Hepatic stellate cell (primary cell): ENCODE measurements at regions not wholly inside any gene's neighbourhood (a gene's known extent, or its start where the extent isn't known, plus 50 kb on each side); places are given as distances from the start of the nearest gene placed in this dataset.

Experiments used
- DNase-seq: peaks from one replicate; pipeline ENCODE4 v3.0.0; 2011; ENCODE audit warnings: low spot score

DNA sequence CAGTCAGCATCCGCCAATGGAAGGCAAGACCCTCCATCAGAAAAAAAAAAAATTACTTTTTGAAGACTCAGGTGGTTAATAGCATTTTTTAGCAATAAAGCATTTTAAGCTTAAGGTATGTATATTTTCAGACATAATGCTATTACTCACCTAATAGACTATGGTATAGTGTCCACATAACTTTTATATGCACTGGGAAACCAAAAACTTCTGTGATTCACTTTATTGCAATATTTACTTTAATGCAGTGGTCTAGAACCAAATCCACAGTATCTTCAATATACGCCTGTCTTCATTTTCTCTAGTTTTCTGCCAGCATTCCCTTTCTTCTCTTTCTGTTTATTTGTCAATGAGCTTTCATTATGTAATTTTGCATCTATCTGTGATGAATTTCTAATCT is 418.1 kb downstream of the SLITRK6 start:
- no peak for DNase-seq

DNA sequence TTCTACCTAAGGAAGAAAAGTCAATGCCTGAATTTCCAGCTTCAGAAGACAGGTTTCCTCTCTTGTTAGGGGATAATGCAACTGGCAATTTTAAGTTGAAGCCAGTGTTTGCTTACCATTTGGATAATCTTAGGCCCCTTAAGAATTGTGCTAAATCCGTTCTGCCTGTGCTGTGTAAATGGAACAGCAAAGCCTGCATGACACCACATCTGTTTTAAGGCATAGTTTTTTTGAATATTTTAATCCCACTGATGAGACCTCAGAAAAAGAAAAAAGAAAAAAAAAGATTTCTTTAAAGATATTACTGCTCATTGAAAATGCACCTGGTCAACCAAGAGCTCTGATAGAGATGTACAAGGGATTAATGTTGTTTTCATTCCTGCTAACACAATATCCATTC is 419.2 kb downstream of the SLITRK6 start:
- DNase-seq = no peak

DNA sequence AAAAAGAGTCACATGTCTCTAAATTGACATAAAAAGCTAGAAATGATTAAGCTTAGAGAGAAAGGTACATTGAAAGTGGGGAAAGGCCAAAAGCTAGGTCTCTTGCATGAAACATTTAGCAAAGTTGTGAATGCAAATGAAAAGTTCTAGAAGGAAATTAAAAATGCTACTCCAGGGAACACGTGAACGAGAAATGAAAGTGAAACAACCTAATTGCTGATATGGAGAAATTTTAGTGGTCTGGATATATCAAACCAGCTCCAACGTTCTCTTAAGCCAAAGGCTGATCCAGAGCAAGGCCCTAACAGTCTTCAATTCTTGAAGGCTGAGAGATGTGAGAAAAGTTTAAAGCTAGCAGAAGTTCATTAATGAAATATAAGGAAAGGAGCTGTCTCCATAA is 419.8 kb downstream of the SLITRK6 start:
- no peak for DNase-seq

DNA sequence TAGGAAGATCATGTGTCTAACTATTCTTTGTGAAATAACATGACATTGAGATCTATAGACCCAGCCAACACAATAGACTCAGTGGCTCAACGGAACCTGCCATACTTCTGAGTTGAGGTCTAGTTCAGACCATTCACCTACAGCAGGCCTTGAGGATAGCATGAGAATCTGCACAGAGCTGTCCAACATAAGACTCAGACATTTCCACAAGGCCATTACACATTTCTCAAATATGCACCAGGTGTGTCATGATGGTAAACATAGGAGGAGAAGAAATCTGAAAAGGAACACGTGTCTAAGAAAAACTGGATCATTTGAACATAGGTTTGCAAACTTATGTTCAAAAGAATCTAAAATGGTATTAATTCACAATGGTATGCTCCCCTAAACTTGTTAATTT is 421.4 kb downstream of the SLITRK6 start:
- DNase-seq = no peak

- DNase-seq = no peak
These were observed 425.9 kb downstream of the SLITRK6 start for GRCh38 chr13:85373322-85373721.

GRCh38 chr13:85371254-85371653 is 428.0 kb downstream of the SLITRK6 start:
- DNase-seq = no peak

DNA sequence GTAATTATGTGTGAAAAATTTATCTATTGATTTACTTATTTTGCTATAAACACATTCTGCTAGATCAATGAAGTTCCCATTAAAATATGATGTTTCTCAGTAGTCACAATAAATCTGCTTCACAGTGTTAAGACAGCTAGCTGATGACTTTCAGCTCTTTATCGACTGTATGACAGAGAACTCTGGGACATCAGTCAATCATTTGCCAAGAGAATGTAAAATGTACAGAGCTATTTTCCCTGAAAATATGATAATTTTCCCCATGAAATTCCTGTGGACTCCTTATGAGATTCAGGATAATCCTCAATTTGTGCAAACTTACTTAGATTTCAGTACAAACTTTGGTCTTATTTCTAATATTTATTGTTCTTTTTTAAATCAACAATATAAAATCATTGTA is 430.5 kb downstream of the SLITRK6 start:
- no peak for DNase-seq

GRCh38 chr13:85367887-85368286 is 431.3 kb downstream of the SLITRK6 start:
- no peak for DNase-seq

GRCh38 chr13:85366759-85367417 is 432.3 kb downstream of the SLITRK6 start:
- no peak for DNase-seq

- no peak for DNase-seq
These were observed 435.7 kb downstream of the SLITRK6 start for GRCh38 chr13:85363504-85363903.

GRCh38 chr13:85362980-85363379 is 436.2 kb downstream of the SLITRK6 start:
- DNase-seq = no peak

GRCh38 chr13:85347251-85347650 is 452.0 kb downstream of the SLITRK6 start:
- peak; percentile 6 for DNase-seq

DNA sequence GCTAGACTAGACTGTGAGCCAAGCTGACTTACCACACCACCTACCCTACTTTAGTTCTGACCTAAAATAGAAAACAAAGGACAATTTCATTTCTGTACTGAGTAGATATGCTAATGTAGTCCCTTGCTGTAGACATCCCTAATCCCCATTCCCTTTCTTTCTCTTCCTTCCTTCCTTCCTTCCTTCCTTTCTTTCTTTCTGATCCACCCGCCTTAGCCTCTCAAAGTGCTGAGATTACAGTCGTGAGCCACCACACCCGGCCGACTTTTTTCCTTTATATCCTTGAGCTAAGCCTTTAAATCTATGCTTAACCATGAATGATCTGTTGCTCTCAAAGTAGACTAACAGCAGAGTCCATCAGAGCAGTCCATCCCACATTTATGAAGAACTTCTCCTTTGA is 465.0 kb downstream of the SLITRK6 start:
- DNase-seq = no peak

DNA sequence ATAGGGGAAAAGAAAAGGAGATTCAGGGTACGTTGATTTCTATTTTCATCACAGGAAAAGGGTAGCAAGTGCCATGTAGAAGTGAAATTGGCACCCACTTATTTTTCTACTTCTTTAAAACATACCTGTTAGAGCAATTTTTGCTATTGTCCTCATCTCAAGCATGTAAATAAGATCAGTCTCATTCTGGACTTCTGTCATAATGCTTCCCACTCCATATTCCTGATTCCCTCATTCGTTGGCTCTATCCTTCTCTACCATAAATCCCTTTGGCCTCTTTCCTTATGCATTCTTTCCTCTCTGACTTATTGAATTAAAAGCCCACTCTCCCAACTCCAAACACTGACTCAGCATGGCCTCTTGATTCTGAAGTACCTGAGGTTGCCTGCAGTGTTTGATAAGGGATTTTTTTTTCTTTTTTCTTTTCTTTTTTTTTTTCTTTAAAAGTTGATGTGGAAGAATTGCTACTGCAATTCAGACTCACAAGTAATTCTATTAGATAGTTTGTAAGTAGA is 465.7 kb downstream of the SLITRK6 start:
- no peak for DNase-seq

GRCh38 chr13:85332615-85333014 is 466.6 kb downstream of the SLITRK6 start:
- no peak for DNase-seq

DNA sequence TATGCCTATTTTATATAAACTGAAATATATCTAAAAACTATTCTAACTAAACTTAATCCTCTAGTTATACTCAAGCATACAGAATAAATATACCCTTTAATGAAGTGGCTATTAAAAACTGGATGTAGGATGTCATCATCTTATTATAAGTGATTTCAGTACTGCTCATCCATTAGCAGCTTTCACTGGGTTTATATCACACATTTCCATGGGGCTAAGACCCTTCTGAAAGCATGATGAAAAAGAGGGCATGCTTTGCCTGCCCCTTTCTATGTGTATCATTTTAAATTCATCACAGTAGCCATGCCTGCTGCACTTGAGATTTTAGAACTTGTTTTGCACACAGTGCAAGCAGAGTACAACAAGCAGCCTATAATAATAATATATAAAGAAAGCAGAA is 477.5 kb downstream of the SLITRK6 start:
- DNase-seq = no peak

DNA sequence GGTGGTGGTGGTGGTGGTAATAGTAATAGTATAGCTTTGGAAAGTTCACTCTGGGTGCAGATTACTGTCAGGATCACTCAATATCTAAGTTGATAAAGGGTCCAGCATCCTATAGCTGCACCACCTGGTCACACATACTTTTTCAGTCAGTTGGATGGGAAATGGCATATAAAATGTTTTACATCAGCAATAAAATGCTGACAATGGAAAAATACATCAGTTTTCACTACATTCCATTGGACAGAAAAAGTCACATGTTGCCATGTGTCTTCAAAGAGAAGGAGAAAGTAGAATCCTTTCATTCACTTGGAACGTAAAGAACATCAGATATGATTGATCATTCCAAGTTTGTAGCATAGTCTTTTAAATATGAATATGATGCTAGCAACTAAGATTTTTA is 481.4 kb downstream of the SLITRK6 start:
- no peak for DNase-seq

GRCh38 chr13:85316506-85317025 is 482.7 kb downstream of the SLITRK6 start:
- DNase-seq = no peak

GRCh38 chr13:85314686-85315085 is 484.5 kb downstream of the SLITRK6 start:
- no peak for DNase-seq

- DNase-seq = no peak
These were observed 485.3 kb downstream of the SLITRK6 start for GRCh38 chr13:85313761-85314503.

DNA sequence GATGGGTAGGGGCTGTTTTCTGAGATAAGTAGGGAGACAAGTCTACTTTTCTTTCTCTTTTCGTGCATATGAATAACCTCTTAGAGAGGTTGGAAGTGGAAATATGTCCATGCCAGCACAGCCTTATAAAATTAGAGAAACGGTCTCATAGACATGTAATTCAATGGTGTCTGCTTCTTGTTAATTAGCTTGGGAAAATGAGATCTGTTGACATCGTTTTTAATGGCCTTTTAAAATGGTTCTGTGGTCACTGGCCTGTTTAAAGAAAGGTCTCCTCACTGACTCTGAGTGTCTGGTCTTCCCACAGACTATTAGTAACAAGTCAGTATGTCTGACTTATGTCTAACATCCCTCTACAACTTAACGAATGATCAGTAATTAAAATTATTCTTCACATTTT is 487.1 kb downstream of the SLITRK6 start:
- no peak for DNase-seq

DNA sequence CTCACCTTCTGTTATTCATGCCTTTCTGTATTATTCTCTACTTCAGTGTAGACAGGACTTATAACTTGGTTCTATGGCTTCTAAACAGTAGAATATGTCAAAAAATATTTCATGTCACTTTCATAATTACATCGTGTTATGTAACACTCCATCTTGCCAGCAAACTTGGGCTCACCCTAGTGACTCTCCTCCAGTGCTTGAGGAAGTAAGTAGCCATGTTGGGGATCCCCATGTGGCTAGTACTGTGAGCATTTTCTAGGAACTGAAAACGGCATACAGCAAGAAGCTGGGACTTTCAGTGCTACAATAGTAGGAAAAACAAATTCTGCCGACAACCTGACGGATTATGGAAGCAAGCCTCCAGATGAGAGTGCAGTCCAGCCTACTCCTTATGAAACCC is 495.6 kb downstream of the SLITRK6 start:
- no peak for DNase-seq

DNA sequence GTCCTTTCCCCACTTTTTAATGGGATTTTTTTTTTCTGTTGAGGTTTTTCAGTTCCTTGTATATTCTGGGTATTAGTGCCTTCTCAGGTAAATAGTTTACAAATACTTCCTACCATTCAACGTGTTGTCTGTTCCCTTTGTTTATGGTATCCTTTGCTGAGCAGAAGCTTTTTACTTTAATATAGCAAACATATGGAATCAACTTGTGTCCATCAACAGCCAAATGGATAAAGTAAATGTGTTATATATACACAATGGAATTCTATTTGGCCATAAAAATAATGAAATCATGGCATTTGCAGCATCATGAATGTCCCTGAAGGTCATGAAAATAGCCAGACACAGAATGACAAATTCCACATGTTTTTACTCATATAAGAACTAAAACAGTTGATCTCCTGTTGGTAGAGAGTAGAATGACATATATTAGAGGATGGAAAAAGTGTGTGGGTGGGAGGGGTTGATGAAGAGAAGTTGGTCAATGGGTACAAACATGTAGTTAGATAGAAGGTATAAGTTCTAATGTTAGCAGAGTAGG is 500.8 kb downstream of the SLITRK6 start:
- no peak for DNase-seq
